Fibroblast of villous mesenchyme (primary cell): ENCODE measurements at regions not wholly inside any gene's neighbourhood (a gene's known extent, or its start where the extent isn't known, plus 50 kb on each side); places are given as distances from the start of the nearest gene placed in this dataset.

ENCODE experiments used
- DNase-seq: peaks from one replicate; pipeline ENCODE4 v3.0.0-alpha.2; 2010; ENCODE audit warnings: low read depth
- H3K4me3 ChIP-seq: 2 replicates; pipeline ENCODE4 v1.5.1; 2011; ENCODE audit warnings: low read depth, mild to moderate bottlenecking, low read length
- CTCF ChIP-seq: IDR thresholded peaks from 2 replicates; pipeline ENCODE4 v1.5.1; 2012; ENCODE audit warnings: low read depth, mild to moderate bottlenecking, low read length; ENCODE audit not compliant: insufficient read depth

- no peak for DNase-seq
- no peak overlapping the region for H3K4me3 ChIP-seq
- TF ChIP-seq CTCF = no peak
These were observed 109.3 kb downstream of the ZIC5 start for GRCh38 chr13:99862244-99862643.

- DNase-seq = no peak
- no peak overlapping the region for H3K4me3 ChIP-seq
- TF ChIP-seq CTCF = no peak
These were observed 109.8 kb downstream of the ZIC5 start for GRCh38 chr13:99861771-99862170.

GRCh38 chr13:99860745-99861144 is 110.8 kb downstream of the ZIC5 start:
- no peak for DNase-seq
- TF ChIP-seq CTCF = no peak

GRCh38 chr13:99859178-99860177 is 112.1 kb downstream of the ZIC5 start:
- TF ChIP-seq CTCF = no peak
- no peak for DNase-seq
- no peak overlapping the region for H3K4me3 ChIP-seq

More at GRCh38 chr13:99860745-99861144, 110.8 kb downstream of the ZIC5 start:
- no peak overlapping the region for H3K4me3 ChIP-seq

- no peak for DNase-seq
- H3K4me3 ChIP-seq = no peak overlapping the region
- no peak for TF ChIP-seq CTCF
These were observed 113.8 kb downstream of the ZIC5 start for GRCh38 chr13:99857738-99858137.

- no peak overlapping the region for H3K4me3 ChIP-seq
- TF ChIP-seq CTCF = no peak
- no peak for DNase-seq
These were observed 115.8 kb downstream of the ZIC5 start for GRCh38 chr13:99855526-99856420.
